ENCODE measurements at regions not wholly inside any gene's neighbourhood (a gene's known extent, or its start where the extent isn't known, plus 50 kb on each side); places are given as distances from the start of the nearest gene placed in this dataset.

DNA sequence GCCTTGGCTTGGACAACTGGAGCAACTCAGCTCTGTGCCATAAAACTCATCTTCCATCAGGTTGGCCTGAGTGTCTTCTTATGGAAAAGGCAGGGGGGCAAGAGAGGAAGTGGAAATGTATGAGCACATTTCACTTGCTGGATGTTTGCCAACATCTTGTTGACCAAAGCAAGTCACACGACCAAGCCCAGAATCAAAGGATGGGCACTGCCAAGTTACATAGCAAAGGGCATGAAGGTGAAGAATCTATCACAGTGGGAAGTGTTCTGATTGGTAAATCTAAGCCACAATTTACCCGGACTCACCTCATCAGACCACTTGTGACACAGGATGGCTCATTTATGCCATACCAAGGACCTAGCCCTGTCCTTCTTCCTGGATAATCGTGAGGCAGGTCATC, 310.5 kb upstream of the IRX5 start:
- no peak overlapping the region for H3K9ac ChIP-seq (ENCODE audit: low read depth in 1 of 2, low read length in 2 of 2)
- no peaks in the 10 kb centered on the region for H3K36me3 ChIP-seq (ENCODE audit: control insufficient read depth in 2 of 2, insufficient read depth in 2 of 2, low read length in 2 of 2)
- no peaks in the 10 kb centered on the region for H3K9me3 ChIP-seq (ENCODE audit: control insufficient read depth in 2 of 2, low read length in 2 of 2)
- no peaks in the 10 kb centered on the region for H3K27me3 ChIP-seq (ENCODE audit: control insufficient read depth in 2 of 2, insufficient read depth in 2 of 2, low read length in 2 of 2)
- no peak overlapping the region for H3K4me3 ChIP-seq (ENCODE audit: low read length in 2 of 2)
- H3K27ac ChIP-seq (ENCODE audit: low read depth in 2 of 2, low read length in 2 of 2), result no peak overlapping the region
- no peaks in the 10 kb centered on the region for H3K4me1 ChIP-seq (ENCODE audit: control insufficient read depth in 2 of 2, insufficient read depth in 2 of 2, low read length in 2 of 2)

DNA sequence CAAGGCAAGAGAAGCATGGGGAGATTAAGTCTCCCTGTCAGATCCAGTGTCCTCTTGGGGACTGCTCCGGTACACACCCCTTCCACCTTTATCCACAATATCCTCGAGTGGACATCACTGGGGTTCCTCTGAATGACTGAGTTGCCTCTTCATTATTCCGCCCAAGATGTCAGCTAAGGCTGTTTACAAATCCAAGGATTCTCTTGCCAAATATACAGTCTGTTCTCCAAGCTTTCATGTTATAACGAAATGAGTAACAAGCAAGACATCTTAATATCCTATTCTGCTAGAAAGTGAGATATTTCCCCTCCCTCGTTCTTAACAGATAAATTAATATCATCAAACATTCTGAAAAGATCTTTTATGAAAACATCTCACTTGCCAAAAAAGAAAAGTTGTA, 314.1 kb upstream of the IRX5 start:
- Histone ChIP-seq H3K9ac (ENCODE audit: low read depth in 1 of 2, low read length in 2 of 2) (no peak overlapping the region), H3K36me3 (ENCODE audit: control insufficient read depth in 2 of 2, insufficient read depth in 2 of 2, low read length in 2 of 2) (no peaks in the 10 kb centered on the region), H3K9me3 (ENCODE audit: control insufficient read depth in 2 of 2, low read length in 2 of 2) (no peaks in the 10 kb centered on the region), H3K4me1 (ENCODE audit: control insufficient read depth in 2 of 2, insufficient read depth in 2 of 2, low read length in 2 of 2) (no peaks in the 10 kb centered on the region), H3K4me3 (ENCODE audit: low read length in 2 of 2) (no peak overlapping the region), H3K27me3 (ENCODE audit: control insufficient read depth in 2 of 2, insufficient read depth in 2 of 2, low read length in 2 of 2) (no peaks in the 10 kb centered on the region), H3K27ac (ENCODE audit: low read depth in 2 of 2, low read length in 2 of 2) (no peak overlapping the region)

DNA sequence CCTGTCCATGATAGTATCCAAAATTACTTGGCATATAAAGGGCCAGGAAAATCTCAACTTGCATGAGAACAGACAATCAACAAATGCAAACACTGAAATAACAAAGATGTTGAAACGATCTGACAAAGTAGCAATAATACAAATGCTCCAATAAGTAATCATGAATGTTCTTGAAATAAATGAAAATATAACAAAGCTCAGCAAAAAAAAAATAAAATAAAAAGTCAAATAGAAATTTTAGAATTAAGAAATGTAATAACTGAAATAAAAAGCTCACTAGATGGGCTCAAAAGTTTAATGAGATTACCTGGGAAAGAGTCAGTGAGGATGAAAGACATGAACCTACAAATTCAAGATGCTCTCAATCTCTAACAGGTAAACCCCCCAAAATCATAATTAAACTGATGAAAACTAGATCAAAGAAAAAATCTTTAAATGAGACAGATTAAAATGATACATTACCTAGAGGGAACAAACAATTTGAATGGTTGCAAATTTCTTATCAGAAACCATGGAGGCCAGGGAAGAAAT, 319.0 kb upstream of the IRX3 start:
- Histone ChIP-seq H3K4me3 (ENCODE audit: low read length in 2 of 2) (no peak overlapping the region), H3K9me3 (ENCODE audit: control insufficient read depth in 2 of 2, low read length in 2 of 2) (peaks cover 0 to 5% of the 10 kb centered on the region in 2 donors), H3K9ac (ENCODE audit: low read depth in 1 of 2, low read length in 2 of 2) (no peak overlapping the region), H3K27me3 (ENCODE audit: control insufficient read depth in 2 of 2, insufficient read depth in 2 of 2, low read length in 2 of 2) (no peaks in the 10 kb centered on the region), H3K27ac (ENCODE audit: low read depth in 2 of 2, low read length in 2 of 2) (no peak overlapping the region), H3K4me1 (ENCODE audit: control insufficient read depth in 2 of 2, insufficient read depth in 2 of 2, low read length in 2 of 2) (no peaks in the 10 kb centered on the region), H3K36me3 (ENCODE audit: control insufficient read depth in 2 of 2, insufficient read depth in 2 of 2, low read length in 2 of 2) (no peaks in the 10 kb centered on the region)

DNA sequence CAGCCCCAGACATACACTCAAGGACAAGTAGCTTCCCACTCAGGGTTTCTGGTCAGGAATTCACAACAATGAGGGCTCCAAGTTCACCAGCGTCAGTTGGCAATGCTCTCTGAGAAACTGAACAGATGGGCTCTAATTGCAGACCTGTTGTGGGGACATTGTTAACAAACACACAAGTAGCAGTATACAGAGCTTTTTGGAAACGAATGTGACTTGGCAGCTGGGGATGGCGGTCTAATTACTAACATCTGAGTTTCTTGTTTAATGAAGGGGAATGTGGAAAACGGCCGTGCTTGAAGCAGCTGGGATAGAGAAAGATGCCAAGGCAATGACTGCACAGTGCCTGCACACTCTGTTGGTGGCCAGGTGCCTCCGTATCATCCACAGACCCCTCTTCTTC, 316.1 kb upstream of the IRX3 start:
- H3K36me3 ChIP-seq (ENCODE audit: control insufficient read depth in 2 of 2, insufficient read depth in 2 of 2, low read length in 2 of 2), result no peaks in the 10 kb centered on the region
- H3K9me3 ChIP-seq (ENCODE audit: control insufficient read depth in 2 of 2, low read length in 2 of 2), result peaks cover 0 to 3% of the 10 kb centered on the region in 2 donors
- H3K9ac ChIP-seq (ENCODE audit: low read depth in 1 of 2, low read length in 2 of 2), result no peak overlapping the region
- no peak overlapping the region for H3K27ac ChIP-seq (ENCODE audit: low read depth in 2 of 2, low read length in 2 of 2)
- H3K27me3 ChIP-seq (ENCODE audit: control insufficient read depth in 2 of 2, insufficient read depth in 2 of 2, low read length in 2 of 2), result no peaks in the 10 kb centered on the region
- H3K4me3 ChIP-seq (ENCODE audit: low read length in 2 of 2), result no peak overlapping the region
- no peaks in the 10 kb centered on the region for H3K4me1 ChIP-seq (ENCODE audit: control insufficient read depth in 2 of 2, insufficient read depth in 2 of 2, low read length in 2 of 2)

DNA sequence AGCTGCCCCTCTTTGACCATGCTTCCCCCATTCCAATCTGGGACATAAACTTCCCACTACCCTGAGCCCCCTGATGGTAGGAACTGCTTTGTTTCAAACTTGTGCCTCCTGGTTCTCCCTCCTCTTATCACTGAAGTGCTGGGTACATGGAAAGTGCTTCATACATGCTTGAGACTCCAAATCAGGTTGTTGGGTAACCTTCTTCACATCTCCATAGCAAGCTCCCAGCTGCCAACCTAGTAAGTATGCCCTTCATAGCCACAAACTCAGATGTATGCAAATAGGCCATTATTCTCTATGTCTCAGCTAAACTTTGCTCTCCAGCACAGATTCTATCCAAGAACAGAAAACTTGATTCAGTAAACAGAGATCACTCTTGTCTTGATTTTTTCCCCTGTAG, 310.6 kb upstream of the IRX3 start:
- no peaks in the 10 kb centered on the region for H3K36me3 ChIP-seq (ENCODE audit: control insufficient read depth in 2 of 2, insufficient read depth in 2 of 2, low read length in 2 of 2)
- no peak overlapping the region for H3K4me3 ChIP-seq (ENCODE audit: low read length in 2 of 2)
- H3K9me3 ChIP-seq (ENCODE audit: control insufficient read depth in 2 of 2, low read length in 2 of 2), result peaks cover 0 to 3% of the 10 kb centered on the region in 2 donors
- H3K9ac ChIP-seq (ENCODE audit: low read depth in 1 of 2, low read length in 2 of 2), result no peak overlapping the region
- H3K4me1 ChIP-seq (ENCODE audit: control insufficient read depth in 2 of 2, insufficient read depth in 2 of 2, low read length in 2 of 2), result no peaks in the 10 kb centered on the region
- H3K27me3 ChIP-seq (ENCODE audit: control insufficient read depth in 2 of 2, insufficient read depth in 2 of 2, low read length in 2 of 2), result peaks cover 2 to 7% of the 10 kb centered on the region in 2 donors
- no peak overlapping the region for H3K27ac ChIP-seq (ENCODE audit: low read depth in 2 of 2, low read length in 2 of 2)

DNA sequence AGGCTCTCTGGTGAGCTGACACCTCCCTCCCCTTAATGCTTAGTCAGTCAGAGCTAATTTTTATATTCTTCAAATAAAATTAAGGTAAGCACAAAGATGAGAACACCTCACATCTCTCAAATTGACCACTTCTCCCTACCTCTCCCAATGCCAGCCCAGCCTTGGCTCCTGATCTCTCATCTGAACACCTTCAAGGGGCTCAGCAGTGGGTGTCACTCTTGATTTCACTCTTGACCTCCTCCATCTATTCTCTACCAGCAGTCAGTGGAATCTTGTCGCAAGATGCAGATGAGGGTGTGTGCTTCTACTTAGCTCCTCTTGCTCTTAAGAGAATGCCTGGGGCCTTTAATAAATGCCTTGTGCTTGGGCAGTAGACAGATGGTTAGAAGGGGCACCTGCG, 309.0 kb upstream of the IRX3 start:
- H3K4me1 ChIP-seq (ENCODE audit: control insufficient read depth in 2 of 2, insufficient read depth in 2 of 2, low read length in 2 of 2), result no peaks in the 10 kb centered on the region

DNA sequence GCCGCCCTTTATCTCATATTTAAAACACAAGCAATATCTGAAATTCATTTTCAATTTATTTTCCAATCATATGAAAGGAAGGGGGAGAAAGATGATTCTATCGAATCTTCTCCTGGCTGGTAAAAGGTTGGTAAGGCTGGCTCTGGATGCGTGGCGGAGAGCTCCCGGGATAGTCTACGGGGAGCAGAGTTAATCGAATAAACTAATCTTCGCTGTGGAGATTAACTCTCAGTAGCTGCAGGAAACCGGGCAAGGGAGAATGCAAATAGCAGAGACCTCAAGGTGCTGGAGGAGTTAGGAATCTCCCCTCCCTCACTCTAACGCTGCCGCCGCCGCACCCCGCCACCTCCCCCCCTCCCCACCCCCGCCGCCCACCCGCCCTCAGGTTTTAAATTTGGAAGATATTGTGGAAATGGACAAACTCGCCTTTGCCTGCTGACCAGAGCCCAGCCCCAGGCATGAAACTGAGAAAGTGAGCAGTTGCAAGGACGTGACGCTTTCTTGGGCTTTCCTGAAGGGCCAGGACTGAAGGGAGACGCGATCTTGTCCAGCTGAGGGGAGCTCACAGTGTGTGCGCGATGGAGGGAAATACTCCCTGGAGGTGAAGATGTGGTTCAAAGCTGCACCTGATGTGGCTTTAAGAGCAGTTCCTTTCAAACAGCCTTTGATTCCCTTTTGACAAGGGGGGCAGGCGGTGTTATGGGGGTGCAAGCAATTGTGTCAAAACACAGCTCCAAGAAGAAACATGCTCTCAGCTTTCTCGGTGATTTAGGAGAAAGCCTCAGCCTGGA, 308.2 kb upstream of the IRX3 start:
- no peak overlapping the region for H3K27ac ChIP-seq (ENCODE audit: low read depth in 2 of 2, low read length in 2 of 2)
- no peaks in the 10 kb centered on the region for H3K4me1 ChIP-seq (ENCODE audit: control insufficient read depth in 2 of 2, insufficient read depth in 2 of 2, low read length in 2 of 2)
- peaks cover 0 to 3% of the 10 kb centered on the region in 2 donors for H3K9me3 ChIP-seq (ENCODE audit: control insufficient read depth in 2 of 2, low read length in 2 of 2)
- no peak overlapping the region for H3K9ac ChIP-seq (ENCODE audit: low read depth in 1 of 2, low read length in 2 of 2)
- no peaks in the 10 kb centered on the region for H3K36me3 ChIP-seq (ENCODE audit: control insufficient read depth in 2 of 2, insufficient read depth in 2 of 2, low read length in 2 of 2)
- no peak overlapping the region for H3K4me3 ChIP-seq (ENCODE audit: low read length in 2 of 2)
- H3K27me3 ChIP-seq (ENCODE audit: control insufficient read depth in 2 of 2, insufficient read depth in 2 of 2, low read length in 2 of 2), result peaks cover 2 to 7% of the 10 kb centered on the region in 2 donors

More for the DNA sequence above, 309.0 kb upstream of the IRX3 start:
- Histone ChIP-seq H3K9me3 (ENCODE audit: control insufficient read depth in 2 of 2, low read length in 2 of 2) (peaks cover 0 to 3% of the 10 kb centered on the region in 2 donors), H3K4me3 (ENCODE audit: low read length in 2 of 2) (no peak overlapping the region), H3K27ac (ENCODE audit: low read depth in 2 of 2, low read length in 2 of 2) (no peak overlapping the region), H3K36me3 (ENCODE audit: control insufficient read depth in 2 of 2, insufficient read depth in 2 of 2, low read length in 2 of 2) (no peaks in the 10 kb centered on the region), H3K27me3 (ENCODE audit: control insufficient read depth in 2 of 2, insufficient read depth in 2 of 2, low read length in 2 of 2) (peaks cover 2 to 7% of the 10 kb centered on the region in 2 donors), H3K9ac (ENCODE audit: low read depth in 1 of 2, low read length in 2 of 2) (no peak overlapping the region)

DNA sequence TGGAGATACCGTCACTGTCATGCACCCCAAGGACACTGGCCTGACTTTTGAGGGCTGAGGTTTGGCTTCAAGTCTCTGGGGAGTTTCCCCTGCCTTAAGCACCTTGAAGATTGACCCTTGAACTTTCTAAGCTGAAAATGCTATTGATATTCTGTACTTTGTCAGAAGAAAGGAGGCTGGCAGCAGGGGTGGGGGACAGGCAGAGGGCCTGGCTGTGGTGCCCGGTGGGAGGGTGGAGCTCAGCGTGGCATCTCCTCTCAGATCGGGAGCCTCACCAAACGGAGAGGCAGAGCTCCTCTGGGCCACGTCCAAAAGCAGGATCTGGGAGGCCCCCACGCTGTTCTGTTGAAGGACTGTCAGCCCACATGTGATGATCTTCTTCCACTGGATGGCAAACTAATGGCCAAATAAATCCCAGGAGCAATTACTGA, 305.2 kb upstream of the IRX3 start:
- H3K36me3 ChIP-seq (ENCODE audit: control insufficient read depth in 2 of 2, insufficient read depth in 2 of 2, low read length in 2 of 2), result no peaks in the 10 kb centered on the region
- H3K27me3 ChIP-seq (ENCODE audit: control insufficient read depth in 2 of 2, insufficient read depth in 2 of 2, low read length in 2 of 2), result peaks cover 2 to 5% of the 10 kb centered on the region in 2 donors
- no peaks in the 10 kb centered on the region for H3K9me3 ChIP-seq (ENCODE audit: control insufficient read depth in 2 of 2, low read length in 2 of 2)
- H3K27ac ChIP-seq (ENCODE audit: low read depth in 2 of 2, low read length in 2 of 2), result no peak overlapping the region
- H3K4me1 ChIP-seq (ENCODE audit: control insufficient read depth in 2 of 2, insufficient read depth in 2 of 2, low read length in 2 of 2), result no peaks in the 10 kb centered on the region
- H3K4me3 ChIP-seq (ENCODE audit: low read length in 2 of 2), result no peak overlapping the region
- H3K9ac ChIP-seq (ENCODE audit: low read depth in 1 of 2, low read length in 2 of 2), result no peak overlapping the region

DNA sequence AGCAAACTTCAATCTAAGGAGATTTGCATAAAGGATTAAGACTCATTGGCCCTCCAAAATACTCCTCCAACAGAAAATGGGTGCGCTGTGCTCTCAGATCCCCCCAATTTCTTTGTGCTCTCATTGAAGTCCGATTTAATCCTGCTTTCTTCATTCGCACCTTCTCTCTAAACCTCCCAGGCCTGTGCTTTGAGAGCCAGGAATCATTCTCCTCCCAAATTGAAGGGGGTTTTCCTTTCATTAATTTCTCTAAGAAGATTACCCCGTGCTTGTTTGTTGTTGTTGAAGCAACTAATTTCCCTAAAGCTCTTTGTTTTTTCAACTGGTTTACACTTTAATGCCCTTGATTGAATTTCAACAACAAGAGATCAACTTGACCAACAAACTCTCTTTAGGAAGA, 304.2 kb upstream of the IRX3 start:
- no peak overlapping the region for H3K27ac ChIP-seq (ENCODE audit: low read depth in 2 of 2, low read length in 2 of 2)
- no peaks in the 10 kb centered on the region for H3K4me1 ChIP-seq (ENCODE audit: control insufficient read depth in 2 of 2, insufficient read depth in 2 of 2, low read length in 2 of 2)
- no peak overlapping the region for H3K4me3 ChIP-seq (ENCODE audit: low read length in 2 of 2)
- H3K27me3 ChIP-seq (ENCODE audit: control insufficient read depth in 2 of 2, insufficient read depth in 2 of 2, low read length in 2 of 2), result peaks cover 2 to 5% of the 10 kb centered on the region in 2 donors
- H3K36me3 ChIP-seq (ENCODE audit: control insufficient read depth in 2 of 2, insufficient read depth in 2 of 2, low read length in 2 of 2), result no peaks in the 10 kb centered on the region
- H3K9me3 ChIP-seq (ENCODE audit: control insufficient read depth in 2 of 2, low read length in 2 of 2), result no peaks in the 10 kb centered on the region
- no peak overlapping the region for H3K9ac ChIP-seq (ENCODE audit: low read depth in 1 of 2, low read length in 2 of 2)

DNA sequence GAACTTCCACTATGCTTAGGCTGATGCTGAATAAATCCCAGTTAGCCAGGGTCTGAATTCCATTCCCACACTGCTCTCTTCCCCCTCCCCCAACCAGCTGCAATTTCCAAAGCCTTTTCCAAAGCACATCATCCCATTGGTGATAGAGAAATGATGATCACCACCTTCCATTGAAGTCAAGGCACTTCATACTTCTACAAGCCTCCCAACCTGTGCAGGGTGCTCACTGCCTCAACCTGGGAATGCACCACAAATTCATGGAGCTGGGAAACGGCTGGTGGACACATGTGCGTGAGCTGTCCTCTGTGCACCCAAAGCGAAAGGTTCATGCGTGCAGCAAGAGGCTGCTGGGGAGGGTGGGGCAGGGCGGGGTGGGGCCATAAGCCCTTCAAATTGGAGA, 302.7 kb upstream of the IRX3 start:
- Histone ChIP-seq H3K36me3 (ENCODE audit: control insufficient read depth in 2 of 2, insufficient read depth in 2 of 2, low read length in 2 of 2) (no peaks in the 10 kb centered on the region), H3K4me1 (ENCODE audit: control insufficient read depth in 2 of 2, insufficient read depth in 2 of 2, low read length in 2 of 2) (no peaks in the 10 kb centered on the region), H3K9me3 (ENCODE audit: control insufficient read depth in 2 of 2, low read length in 2 of 2) (no peaks in the 10 kb centered on the region), H3K27me3 (ENCODE audit: control insufficient read depth in 2 of 2, insufficient read depth in 2 of 2, low read length in 2 of 2) (no peaks in the 10 kb centered on the region), H3K4me3 (ENCODE audit: low read length in 2 of 2) (no peak overlapping the region), H3K9ac (ENCODE audit: low read depth in 1 of 2, low read length in 2 of 2) (no peak overlapping the region), H3K27ac (ENCODE audit: low read depth in 2 of 2, low read length in 2 of 2) (no peak overlapping the region)
